ENCODE measurements at regions not wholly inside any gene's neighbourhood (a gene's known extent, or its start where the extent isn't known, plus 50 kb on each side); places are given as distances from the start of the nearest gene placed in this dataset.

DNA sequence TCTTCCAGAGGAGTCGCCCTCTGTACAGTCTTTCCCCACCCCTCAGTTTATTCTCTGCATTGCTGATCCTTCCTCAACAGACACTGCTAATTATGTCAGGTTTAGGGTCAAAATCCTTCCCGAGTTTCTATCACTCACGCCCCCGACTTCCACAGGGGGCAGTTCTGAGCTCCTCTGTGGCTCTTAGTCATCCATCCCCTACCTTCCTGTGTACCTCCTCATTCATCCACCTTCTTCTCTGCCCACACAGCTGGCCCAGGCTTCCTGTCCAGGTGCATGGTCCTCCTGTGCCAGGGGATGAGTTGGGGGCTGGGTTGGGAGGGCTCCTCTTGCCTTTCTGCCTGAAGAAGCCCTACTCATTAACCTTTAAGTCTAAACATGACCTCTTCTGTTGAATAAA is 202.9 kb downstream of the ARL4C start (continued):
- no peak for TF ChIP-seq ZNF274 (IDR thresholded peaks at IDR 0.05; ENCODE audit: low read depth, low read length)
- peak; percentile 31; the same call in 1 of the 2 replicates for TF ChIP-seq JUND (IDR thresholded peaks at IDR 0.05)

DNA sequence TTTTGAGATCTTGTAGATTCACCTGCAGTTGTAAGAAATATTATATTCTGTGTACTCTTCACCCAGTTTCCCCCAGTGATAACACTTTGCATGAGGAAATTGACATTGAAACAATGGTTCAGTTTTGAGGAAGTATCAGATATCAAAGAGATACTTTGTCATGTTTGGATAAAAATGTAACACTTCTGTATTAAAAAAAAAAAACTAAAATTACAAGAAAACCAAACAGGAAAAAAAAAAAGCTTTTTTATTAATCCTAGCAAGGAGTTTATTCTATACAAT is 204.0 kb downstream of the ARL4C start:
- Histone ChIP-seq H4K20me1 (ENCODE audit: insufficient read depth) (no peaks in the 10 kb centered on the region), H2AFZ (ENCODE audit: low read depth, low read length, poor library complexity, severe bottlenecking) (peak overlapping the region; percentile 20), H3K9me3 (ENCODE audit: control insufficient read depth in 1 of 2, insufficient read depth in 1 of 2, low read depth in 1 of 2, low read length in 2 of 2) (no peaks in the 10 kb centered on the region), H3K9ac (ENCODE audit: low read length) (no peak overlapping the region), H3K27me3 (ENCODE audit: insufficient read depth, low read length) (no peaks in the 10 kb centered on the region), H3K4me2 (ENCODE audit: low read length) (no peak overlapping the region), H3K27ac (ENCODE audit: low read depth, low read length) (no peak overlapping the region), H3K9me2 (ENCODE audit: insufficient read depth) (no peaks in the 10 kb centered on the region; the same call in 1 of the 2 replicates), H3K4me3 (replicated peaks in 1 of 2; ENCODE audit: low read depth in 1 of 2, low read length in 2 of 2) (no peak overlapping the region), H3K36me3 (ENCODE audit: control insufficient read depth in 1 of 2, insufficient read depth in 2 of 2, low read length in 2 of 2) (no peaks in the 10 kb centered on the region), H3K4me1 (ENCODE audit: control insufficient read depth in 1 of 2, insufficient read depth in 2 of 2, low read length in 2 of 2) (peaks cover 19 to 61% of the 10 kb centered on the region in 2 experiments; a peak in 3 of 4 replicates), H3K79me2 (ENCODE audit: insufficient read depth, low read length) (no peaks in the 10 kb centered on the region)
- intact Hi-C loops (cut with micrococcal nuclease): loop anchor here (5.0 kb wide), 1 partner anchor 129 kb away; no protein-coding TSS in a partner anchor
- DNase-seq (ENCODE audit: low read depth, low spot score) (no peak), ATAC-seq (no peak)
- RAD21 ChIA-PET (ENCODE audit: low non-redundant PET in 1 of 2, low total read pairs in 2 of 2, uncharacterized antibody in 2 of 2, unreplicated experiment in 2 of 2): no interaction called here
- CTCF ChIA-PET: interaction anchor here (1.3 to 1.6 kb wide), 2 partner anchors 10 to 130 kb away, joined by 3 read pairs; no protein-coding TSS in a partner anchor
- TF ChIP-seq EGR1 (IDR thresholded peaks at IDR 0.05; ENCODE audit: low read depth): no peak
- TF ChIP-seq FOSL1 (IDR thresholded peaks at IDR 0.05; ENCODE audit: low read depth): no peak
- no peak for TF ChIP-seq YY1 (IDR thresholded peaks at IDR 0.05; ENCODE audit: extremely low read depth, insufficient replicate concordance, low read depth, low read length)
- POLR2A ChIA-PET: no interaction called here
- BruUV-seq (replicated peaks): no TSS peak

DNA sequence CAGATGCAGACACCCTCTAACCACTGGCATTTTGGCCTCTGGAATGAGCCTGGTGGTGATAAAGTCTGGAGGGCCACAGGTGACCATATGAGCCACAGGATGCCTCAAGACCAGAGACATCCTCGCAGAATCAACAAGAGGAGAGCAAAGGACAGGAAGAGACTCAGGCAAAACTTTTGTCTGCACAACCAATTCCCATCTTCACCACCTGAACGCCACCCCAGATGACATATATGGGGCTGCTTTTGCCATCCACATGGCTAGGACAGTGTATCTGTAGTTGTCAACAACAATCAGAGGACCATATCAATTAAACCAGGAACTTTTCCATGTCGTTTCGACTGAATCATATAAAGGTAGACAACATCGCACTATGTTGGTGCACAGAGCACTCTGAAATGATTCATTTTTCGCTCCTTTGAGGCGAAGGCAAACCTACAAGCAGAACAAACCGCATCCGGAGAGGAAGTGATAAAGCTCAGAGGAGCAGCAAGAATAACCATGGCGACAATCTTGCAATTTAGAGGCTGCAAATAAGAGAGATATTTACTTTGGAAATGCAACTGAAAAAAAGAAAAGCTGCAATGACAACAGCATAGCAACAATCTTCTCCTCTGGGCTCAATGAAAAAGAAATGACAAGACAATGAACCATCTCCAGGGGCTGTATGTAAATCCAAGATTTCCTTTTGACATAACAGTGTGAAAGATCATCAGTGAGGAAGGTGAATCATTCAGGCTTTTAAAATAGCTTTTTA is 204.5 kb downstream of the ARL4C start:
- CTCF ChIA-PET: interaction anchor here (0.8 to 1.3 kb wide), 2 partner anchors 130 to 205 kb away, joined by 3 read pairs; partner anchors contain the start of gene ARL4C
- no TSS peak for BruUV-seq (replicated peaks)
- ATAC-seq (no peak), DNase-seq (ENCODE audit: low read depth, low spot score) (no peak)
- Histone ChIP-seq H3K9me2 (ENCODE audit: insufficient read depth) (no peaks in the 10 kb centered on the region; the same call in 1 of the 2 replicates), H3K79me2 (ENCODE audit: insufficient read depth, low read length) (no peaks in the 10 kb centered on the region), H4K20me1 (ENCODE audit: insufficient read depth) (no peaks in the 10 kb centered on the region), H3K9me3 (ENCODE audit: control insufficient read depth in 1 of 2, insufficient read depth in 1 of 2, low read depth in 1 of 2, low read length in 2 of 2) (no peaks in the 10 kb centered on the region), H3K36me3 (ENCODE audit: control insufficient read depth in 1 of 2, insufficient read depth in 2 of 2, low read length in 2 of 2) (no peaks in the 10 kb centered on the region), H3K4me1 (ENCODE audit: control insufficient read depth in 1 of 2, insufficient read depth in 2 of 2, low read length in 2 of 2) (peaks cover 19 to 61% of the 10 kb centered on the region in 2 experiments; a peak in 3 of 4 replicates), H2AFZ (ENCODE audit: low read depth, low read length, poor library complexity, severe bottlenecking) (peak overlapping the region; percentile 20), H3K4me3 (replicated peaks in 1 of 2; ENCODE audit: low read depth in 1 of 2, low read length in 2 of 2) (no peak overlapping the region), H3K4me2 (ENCODE audit: low read length) (peak overlapping the region; percentile 36; the same call in 1 of the 2 replicates), H3K27ac (ENCODE audit: low read depth, low read length) (no peak overlapping the region), H3K9ac (ENCODE audit: low read length) (no peak overlapping the region), H3K27me3 (ENCODE audit: insufficient read depth, low read length) (no peaks in the 10 kb centered on the region)
- RAD21 ChIA-PET (ENCODE audit: low non-redundant PET in 1 of 2, low total read pairs in 2 of 2, uncharacterized antibody in 2 of 2, unreplicated experiment in 2 of 2): no interaction called here
- intact Hi-C loops (cut with micrococcal nuclease): loop anchor here (5.0 kb wide), 1 partner anchor 130 kb away; no protein-coding TSS in a partner anchor
- POLR2A ChIA-PET: no interaction called here
- TF ChIP-seq ELF1 (IDR thresholded peaks at IDR 0.05; ENCODE audit: borderline replicate concordance, low read depth) (no peak), YY1 (IDR thresholded peaks at IDR 0.05; ENCODE audit: extremely low read depth, insufficient replicate concordance, low read depth, low read length) (no peak), ZNF274 (IDR thresholded peaks at IDR 0.05; ENCODE audit: low read depth, low read length) (no peak), POLR2AphosphoS5 (IDR thresholded peaks at IDR 0.05; ENCODE audit: low read depth, low read length) (no peak), SP1 (IDR thresholded peaks at IDR 0.05; ENCODE audit: low read depth) (no peak)
- TF ChIP-seq, protein P1, sequence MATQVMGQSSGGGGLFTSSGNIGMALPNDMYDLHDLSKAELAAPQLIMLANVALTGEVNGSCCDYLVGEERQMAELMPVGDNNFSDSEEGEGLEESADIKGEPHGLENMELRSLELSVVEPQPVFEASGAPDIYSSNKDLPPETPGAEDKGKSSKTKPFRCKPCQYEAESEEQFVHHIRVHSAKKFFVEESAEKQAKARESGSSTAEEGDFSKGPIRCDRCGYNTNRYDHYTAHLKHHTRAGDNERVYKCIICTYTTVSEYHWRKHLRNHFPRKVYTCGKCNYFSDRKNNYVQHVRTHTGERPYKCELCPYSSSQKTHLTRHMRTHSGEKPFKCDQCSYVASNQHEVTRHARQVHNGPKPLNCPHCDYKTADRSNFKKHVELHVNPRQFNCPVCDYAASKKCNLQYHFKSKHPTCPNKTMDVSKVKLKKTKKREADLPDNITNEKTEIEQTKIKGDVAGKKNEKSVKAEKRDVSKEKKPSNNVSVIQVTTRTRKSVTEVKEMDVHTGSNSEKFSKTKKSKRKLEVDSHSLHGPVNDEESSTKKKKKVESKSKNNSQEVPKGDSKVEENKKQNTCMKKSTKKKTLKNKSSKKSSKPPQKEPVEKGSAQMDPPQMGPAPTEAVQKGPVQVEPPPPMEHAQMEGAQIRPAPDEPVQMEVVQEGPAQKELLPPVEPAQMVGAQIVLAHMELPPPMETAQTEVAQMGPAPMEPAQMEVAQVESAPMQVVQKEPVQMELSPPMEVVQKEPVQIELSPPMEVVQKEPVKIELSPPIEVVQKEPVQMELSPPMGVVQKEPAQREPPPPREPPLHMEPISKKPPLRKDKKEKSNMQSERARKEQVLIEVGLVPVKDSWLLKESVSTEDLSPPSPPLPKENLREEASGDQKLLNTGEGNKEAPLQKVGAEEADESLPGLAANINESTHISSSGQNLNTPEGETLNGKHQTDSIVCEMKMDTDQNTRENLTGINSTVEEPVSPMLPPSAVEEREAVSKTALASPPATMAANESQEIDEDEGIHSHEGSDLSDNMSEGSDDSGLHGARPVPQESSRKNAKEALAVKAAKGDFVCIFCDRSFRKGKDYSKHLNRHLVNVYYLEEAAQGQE (IDR thresholded peaks at IDR 0.05; ENCODE audit: low read depth): no peak
- TF ChIP-seq, protein P2, sequence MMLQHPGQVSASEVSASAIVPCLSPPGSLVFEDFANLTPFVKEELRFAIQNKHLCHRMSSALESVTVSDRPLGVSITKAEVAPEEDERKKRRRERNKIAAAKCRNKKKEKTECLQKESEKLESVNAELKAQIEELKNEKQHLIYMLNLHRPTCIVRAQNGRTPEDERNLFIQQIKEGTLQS (IDR thresholded peaks at IDR 0.05): no peak

Data from HCT116 (cell line).